Adipose tissue (tissue), 3 donors: ENCODE measurements at regions not wholly inside any gene's neighbourhood (a gene's known extent, or its start where the extent isn't known, plus 50 kb on each side); places are given as distances from the start of the nearest gene placed in this dataset.

ENCODE experiments used
- H3K27ac ChIP-seq: one replicate; pipeline ENCODE4 v1.5.1; 2013; ENCODE audit warnings: low read depth, low read length
- WGBS, 3 donors: extraction: QIAGEN DNeasy Blood & Tissue Kit; methylation state at CpG; one replicate each; pipeline ENCODE4 v1.1.7; 2013; 5-methylcytosine and 5-hydroxymethylcytosine counted together
- donor health status: healthy with polysubstance abuse.
- donor health status: Bipolar disorder and iron deficiency.
- donor health status: healthy.

DNA sequence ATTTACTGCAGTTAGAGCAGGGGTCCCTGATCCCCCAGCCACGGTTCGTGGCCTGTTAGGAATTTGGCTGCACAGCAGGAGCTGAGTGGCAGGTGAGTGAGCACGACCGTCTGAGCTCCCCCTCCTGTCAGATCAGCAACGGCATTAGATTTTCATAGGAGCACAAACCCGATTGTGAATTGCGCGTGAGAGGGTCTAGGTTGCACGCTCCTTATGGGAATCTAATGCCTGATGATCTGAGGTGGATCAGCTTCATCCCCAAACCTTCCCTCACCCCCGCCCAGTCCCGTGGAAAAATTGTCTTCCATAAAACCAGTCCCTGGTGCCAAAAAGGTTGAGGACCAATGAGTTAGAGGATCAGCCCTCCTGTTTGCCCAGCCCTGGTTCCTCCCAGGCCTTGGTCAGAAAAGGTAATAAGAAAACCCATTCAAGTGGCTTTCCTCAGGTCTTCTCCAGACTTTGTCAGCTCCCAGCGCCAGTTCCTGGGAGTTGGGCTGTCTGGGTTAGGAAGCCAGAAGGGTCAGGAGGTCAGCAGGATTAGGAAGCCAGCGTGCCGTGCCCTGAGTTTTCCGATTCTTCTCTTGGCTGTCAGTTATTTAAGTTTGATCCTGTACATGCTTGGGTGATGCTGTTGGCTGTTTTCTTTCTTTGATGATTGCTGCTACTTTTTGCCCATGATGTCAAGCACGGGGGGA lies 139.9 kb upstream of the PMEPA1 start:
- 75 to 88% (median 88%) methylated on average over 16 of the region's 16 CpGs for WGBS, 3 donors
- no peak overlapping the region for H3K27ac ChIP-seq

DNA sequence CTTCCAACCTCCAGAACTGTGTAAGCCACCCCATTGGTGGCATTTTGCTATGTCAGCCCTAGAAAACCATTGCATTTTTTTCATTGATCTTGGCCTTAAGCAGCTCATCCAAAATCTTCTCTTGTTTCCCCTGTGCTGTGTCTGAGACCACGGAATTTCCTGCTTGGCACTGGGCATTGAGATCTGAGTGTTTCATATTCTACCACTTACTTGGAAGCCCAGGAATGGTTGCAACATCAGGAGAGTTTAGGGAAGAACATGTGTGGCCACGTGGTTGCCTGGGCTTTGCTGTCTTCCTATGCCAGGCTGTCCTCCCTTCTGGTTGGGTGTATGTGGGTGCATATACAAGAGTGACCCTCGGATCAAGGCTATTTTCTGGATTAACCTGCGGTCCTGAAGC lies 139.3 kb upstream of the PMEPA1 start:
- 83 to 88% (median 83%) methylated on average over 4 of the region's 4 CpGs for WGBS, 3 donors
- no peak overlapping the region for H3K27ac ChIP-seq

DNA sequence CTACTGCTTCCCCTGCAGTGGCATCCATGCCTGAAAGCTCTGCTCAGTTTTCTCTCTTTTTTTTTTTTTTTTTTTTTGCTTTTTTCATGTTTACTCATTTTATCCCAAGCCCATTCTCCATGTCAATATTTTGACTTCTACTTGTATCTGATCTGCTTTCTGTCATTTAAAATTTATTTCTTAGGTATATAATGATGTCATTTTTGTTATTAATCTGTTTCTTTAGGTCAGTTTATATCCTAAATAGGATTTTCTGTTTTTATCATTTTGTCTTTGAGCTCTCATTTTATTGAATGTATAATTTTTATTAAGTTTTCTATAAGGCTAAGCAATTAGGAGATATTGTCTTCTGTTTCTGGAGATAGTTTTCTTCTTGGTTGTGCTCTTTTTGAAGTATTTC lies 138.5 kb upstream of the PMEPA1 start:
- H3K27ac ChIP-seq: no peak overlapping the region

DNA sequence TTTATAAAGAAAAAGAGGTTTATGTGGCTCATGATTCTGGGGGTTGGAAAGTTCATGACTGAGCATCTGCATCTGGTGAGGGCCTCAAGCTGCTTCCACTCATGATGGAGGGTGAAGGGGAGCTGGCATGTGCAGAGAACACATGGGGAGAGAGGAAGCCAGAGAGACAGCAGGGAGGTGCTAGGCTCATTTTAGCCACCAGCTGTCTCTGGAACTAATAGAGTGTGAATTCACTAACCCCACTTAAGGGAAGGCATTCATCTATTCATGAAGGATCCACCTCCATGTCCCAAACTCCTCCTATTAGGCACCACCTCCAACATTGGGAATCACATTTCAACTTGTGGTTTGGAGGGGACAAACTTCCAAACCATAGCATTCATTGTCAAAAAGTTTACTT lies 137.3 kb upstream of the PMEPA1 start:
- no peak overlapping the region for H3K27ac ChIP-seq

DNA sequence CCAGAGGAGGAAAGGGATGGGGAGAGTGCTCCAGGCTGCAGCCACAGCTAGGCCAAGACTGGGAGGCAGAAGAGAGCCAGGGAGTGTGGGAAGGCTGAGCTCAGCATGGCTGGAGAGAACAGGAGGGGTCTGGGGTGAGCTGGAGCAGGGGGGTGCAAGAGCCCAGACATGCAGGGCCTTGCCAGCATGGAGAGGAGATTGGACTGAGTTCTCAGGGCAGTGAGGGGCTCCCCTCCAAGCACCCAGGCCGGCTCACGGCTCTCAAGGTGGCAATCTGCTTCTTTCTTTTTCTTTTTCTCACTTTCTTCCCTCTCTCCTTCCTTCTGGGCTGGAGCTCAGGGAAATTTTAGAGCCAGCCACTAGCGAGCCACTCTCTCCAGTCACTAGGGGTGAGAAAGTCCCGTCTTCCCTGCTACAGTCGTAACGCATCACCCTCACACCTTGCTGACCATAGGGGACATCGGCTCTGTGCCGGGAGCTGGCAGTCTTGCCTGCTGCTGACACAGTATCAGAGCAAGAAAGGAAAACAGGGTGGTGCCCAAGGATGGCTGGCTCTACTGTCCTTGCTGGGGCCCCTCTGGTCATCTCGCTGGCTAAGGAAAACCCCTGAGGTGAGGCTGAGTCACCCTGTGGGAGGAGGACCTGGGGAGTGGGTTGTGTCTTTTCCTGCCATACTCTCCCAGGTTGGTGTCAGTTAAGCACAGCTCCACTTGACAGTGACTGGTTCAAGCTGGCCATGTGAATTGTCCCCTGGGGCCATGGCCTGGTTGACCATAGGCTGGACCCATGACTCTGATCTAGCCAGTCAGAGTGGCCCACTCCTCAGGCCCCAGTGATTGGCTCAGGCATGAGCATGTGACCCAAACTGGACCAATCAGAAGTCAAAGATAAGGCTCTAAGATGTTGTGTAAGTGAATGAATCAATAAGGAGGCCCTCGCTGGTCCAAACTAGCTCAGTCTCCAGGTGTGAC lies 135.1 kb upstream of the PMEPA1 start:
- WGBS, 3 donors: 72 to 94% (median 90%) methylated on average over 10 of the region's 10 CpGs
- no peak overlapping the region for H3K27ac ChIP-seq

DNA sequence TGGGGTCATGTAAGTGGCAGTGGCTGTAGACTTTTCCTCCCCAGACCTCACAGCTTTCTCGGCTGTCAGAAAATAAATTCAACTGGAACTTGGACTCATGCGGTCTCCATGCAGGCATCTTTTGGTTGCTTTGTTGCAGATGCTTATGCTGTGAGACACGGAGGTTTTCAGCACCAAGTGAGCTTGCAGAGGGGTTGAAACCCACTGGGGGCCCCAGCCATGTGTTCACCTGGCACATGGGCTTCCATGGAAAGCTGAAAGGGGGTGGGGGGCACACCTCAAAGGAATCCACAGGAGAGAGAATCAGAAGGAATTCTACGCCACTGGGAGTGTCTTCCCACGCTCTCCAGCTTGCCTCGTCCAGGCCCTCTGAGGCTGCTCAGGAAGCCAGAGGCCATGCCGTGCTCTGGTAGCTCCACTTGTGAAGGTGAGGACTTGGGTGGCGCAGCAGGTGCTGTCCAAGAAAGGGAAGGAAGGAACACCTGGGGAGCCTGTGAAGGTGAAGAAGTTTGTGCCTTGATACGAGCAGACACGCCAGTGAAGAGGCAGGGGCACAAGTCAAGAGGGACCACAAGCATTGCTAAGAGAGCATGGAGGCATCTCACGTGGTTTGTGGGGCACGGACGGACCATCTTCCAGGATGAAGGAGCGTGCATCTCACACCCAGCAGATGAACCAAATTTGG lies 134.3 kb upstream of the PMEPA1 start:
- 75 to 93% (median 91%) methylated on average over 14 of the region's 14 CpGs for WGBS, 3 donors
- H3K27ac ChIP-seq: no peak overlapping the region

DNA sequence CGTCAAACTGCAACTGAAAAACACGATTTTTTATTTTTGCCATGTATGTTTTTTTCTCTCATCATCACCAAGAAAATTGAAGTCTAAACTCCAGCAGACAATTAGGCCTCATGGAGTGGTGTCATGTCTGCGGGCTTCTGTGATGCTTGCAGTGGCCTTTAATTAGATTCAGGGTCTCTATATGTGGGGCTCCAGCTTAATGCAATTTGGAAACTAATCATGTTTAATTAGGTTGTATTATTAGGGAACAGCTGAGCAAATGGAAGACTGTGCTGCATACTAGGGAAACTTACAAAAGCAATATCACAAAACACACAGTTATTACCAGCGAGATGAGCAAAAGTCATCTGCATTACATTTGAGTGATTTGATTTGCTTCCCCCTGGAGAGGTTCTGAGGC lies 132.9 kb upstream of the PMEPA1 start:
- no peak overlapping the region for H3K27ac ChIP-seq
- 74 to 89% (median 87%) methylated on average over 4 of the region's 4 CpGs for WGBS, 3 donors

DNA sequence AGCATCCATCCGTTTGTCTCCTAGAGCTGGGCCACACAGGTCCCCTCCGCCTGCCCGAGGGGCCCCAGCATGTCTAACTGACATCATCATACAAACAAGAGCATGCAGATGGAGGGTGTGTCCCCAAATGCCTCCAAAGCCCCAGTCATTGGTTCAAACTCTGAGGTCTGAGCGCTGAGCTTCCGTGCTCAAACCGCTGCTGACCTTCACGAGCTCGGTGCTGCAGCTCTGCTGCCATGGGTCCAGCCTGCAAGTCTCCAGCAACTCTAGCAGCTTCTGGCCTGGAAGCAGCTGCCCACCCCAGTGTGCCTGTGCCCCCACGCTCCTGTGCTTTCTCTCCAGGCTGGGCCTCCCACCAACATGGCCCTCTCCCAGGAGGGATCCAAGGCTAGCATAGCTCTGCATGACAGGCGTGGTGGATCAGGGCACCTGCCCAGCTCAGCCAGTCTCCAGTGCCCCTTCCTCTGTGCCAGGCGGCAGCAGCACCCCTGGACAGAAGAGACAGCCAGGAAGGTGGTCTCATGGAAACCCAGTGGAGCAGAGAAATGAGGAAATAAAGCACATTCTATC lies 131.6 kb upstream of the PMEPA1 start:
- no peak overlapping the region for H3K27ac ChIP-seq
- WGBS, 3 donors: 70 to 93% (median 87%) methylated on average over 11 of the region's 11 CpGs

DNA sequence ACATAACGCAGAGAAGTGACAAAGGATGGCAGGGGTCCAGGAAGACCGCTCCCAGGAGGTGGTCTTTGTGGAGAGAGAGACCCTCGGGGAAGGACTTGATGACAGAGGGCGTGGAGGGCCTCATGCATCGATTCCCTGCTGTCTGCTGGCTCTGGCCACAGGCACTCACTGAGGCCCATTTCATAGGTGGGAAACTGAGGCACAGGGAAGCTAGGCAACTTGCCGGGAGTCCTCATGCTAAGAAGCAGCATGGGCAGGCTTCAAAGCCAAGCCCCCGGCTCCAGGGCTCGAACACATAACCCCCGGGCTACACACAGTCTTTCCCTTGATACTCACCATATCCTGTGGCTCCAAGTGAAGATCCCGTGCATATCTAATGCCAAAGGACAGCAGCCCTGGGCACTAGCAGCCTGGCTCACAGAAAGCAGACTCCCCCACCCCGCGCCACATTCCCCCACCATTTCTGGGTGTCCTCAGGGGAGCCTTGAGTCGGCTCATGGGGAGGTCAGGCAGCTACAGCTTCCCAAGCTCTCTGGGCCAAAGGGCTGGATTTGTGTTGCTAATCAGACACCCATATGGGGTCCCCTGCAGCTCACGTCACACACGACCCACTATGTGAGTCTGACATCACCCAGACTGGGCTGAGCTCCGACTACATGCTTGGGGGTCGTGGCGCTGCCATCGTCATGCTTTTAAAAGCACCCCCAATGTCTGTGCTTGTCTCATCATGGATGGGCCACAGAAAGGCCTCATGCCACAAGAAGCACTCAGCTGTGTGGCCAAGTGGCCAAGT lies 130.9 kb upstream of the PMEPA1 start:
- whole genome bisulfite sequencing, 3 donors: 82 to 88% (median 88%) methylated on average over 19 of the region's 19 CpGs
- no peak overlapping the region for H3K27ac ChIP-seq

DNA sequence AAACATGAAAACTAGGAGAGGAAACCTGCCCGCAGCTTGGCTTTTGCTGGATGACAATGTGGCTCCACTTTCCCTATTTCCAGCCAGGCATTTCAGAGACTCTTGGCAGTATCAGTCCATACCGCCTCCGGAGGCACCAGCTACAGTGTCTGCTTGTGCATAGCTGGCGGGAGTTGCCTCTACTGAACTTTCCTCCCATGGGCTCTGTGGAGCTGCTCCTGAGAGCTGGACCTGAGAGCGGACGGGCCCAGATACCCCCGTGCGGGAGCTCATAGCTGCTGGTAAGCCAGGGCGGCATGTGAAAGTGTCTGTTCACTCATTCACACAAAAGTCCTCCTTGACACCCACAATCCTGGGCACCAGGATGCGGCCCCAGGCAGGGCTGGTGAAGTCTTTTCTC lies 130.3 kb upstream of the PMEPA1 start:
- 78 to 90% (median 80%) methylated on average over 10 of the region's 10 CpGs for WGBS, 3 donors
- no peak overlapping the region for H3K27ac ChIP-seq

DNA sequence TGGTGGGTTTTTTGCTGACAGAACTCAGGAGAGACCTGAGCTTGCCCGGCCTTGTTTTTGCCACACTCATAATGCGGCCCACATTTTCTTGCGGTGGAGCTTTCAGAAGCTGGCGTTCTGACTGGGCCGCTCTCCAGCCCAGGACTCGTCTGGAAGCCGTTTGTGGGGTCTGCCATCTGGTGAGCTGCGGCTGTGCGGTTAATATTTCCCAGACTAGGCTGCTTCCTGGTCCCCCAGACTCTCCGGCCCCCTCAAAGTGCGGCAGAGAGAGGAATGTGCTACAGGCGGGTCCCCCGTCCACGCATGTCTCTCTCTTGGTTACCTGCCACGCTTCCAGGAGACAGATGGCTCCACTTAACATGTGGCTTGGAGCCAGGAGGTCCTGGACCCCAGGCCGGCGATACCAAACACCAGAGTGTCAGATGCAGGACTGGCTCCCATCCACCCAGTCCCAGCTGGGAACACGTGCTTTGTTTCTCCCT lies 128.9 kb upstream of the PMEPA1 start:
- 47 to 82% (median 80%) methylated on average over 18 of the region's 18 CpGs for WGBS, 3 donors

DNA sequence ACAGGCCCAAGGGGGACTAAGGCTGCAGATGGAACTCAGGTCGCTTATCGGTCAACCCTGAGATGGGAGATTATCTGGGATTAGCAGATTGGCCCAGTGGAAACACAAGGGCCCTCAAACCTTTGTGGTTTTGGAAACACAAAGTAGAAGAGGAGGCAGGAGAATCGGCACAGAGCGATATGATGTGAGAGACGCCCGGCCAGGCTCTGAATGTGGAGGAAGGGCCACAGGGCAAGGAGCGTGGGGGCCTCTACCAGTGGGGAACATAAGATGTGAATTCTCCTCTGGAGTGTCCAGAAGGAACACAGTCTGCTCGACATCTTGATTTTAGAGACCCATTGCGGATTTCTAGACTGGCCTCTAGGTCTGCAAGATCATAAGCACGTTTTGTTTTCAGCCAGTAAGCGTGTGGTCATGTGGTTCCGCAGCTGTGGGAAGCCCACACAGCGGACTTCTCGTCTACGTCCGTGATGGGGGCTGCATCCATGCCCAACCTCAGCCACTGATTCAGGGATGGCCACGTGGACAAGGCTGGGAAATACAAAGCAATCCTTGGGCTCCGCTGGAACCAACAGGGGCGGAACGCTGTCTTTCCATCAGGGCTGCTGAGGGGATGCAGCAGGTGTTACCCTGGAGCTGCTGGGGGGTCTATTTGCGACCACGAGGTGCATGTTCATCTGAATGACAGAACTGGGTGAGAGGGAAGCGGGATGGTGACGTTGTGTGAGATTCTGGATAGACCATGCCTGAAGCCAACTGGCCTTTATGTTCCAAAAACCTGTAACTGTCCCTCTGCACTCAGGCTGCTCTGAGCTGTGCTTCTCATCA lies 127.6 kb upstream of the PMEPA1 start:
- WGBS, 3 donors: 85 to 94% (median 93%) methylated on average over 24 of the region's 24 CpGs
- H3K27ac ChIP-seq: no peak overlapping the region

More for the DNA sequence above, 128.9 kb upstream of the PMEPA1 start:
- no peak overlapping the region for H3K27ac ChIP-seq

DNA sequence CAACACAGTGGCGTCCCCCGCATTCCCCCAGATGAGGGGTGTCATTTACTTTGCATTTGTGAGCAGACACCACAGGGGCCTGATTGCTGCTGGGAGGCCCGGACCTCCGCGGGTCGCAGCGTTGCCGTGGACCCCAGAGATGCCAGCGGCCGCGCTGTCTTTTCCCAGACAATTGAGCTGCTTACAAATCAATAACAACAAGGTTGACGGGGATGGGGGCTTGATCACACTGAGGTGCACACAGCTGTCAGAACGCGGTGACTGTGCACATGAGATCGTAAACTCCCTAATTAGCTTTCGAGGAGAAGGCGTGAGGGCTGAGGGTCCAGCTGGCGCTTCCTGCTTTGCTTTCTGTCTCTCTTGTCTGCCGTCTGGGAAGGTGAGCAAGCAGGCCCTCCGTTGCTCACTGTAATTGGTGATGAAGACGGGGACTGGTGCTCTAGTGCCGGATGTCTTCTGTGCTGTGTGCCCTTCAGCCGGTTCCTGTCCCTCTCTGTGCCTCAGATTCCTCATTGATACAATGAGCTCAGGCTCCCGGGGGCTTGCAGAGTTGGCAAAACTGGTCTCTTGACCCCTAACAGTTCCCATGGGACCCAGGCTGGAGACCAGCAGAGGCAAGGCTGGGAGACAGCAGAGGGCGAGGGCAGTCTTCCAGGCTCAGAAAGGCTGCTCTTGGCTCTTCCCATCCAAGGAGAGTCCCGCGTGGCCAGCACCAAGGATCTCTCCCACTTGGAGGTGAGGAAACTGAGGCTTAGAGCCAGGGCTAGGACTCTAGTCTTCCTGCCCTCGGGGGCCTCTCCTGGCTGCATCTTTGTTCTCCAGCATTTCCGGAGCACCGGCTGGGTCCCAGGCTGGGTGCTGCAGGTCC lies 126.0 kb upstream of the PMEPA1 start:
- 47 to 84% (median 74%) methylated on average over 30 of the region's 30 CpGs for WGBS, 3 donors
- H3K27ac ChIP-seq: no peak overlapping the region

DNA sequence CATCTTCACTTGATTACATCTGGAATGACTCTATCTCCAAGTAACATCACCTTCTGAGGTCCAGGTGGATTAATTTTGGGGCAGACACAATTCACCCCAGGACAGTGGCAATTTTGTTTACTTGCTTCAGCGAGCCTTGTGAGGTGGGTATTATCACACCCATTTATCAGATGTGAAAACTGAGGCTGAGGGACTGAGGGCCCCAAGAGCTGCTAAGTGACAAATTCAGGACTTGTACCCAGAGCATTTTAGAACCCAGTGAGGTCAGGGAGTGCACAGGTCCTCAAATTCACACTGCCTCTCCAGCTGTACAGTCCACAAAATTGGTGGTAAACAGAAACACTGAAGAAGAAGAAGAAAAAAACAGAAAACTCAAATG lies 125.2 kb upstream of the PMEPA1 start:
- no peak overlapping the region for H3K27ac ChIP-seq
- 84 to 100% (median 93%) methylated on average over 1 of the region's 1 CpG for WGBS, 3 donors

DNA sequence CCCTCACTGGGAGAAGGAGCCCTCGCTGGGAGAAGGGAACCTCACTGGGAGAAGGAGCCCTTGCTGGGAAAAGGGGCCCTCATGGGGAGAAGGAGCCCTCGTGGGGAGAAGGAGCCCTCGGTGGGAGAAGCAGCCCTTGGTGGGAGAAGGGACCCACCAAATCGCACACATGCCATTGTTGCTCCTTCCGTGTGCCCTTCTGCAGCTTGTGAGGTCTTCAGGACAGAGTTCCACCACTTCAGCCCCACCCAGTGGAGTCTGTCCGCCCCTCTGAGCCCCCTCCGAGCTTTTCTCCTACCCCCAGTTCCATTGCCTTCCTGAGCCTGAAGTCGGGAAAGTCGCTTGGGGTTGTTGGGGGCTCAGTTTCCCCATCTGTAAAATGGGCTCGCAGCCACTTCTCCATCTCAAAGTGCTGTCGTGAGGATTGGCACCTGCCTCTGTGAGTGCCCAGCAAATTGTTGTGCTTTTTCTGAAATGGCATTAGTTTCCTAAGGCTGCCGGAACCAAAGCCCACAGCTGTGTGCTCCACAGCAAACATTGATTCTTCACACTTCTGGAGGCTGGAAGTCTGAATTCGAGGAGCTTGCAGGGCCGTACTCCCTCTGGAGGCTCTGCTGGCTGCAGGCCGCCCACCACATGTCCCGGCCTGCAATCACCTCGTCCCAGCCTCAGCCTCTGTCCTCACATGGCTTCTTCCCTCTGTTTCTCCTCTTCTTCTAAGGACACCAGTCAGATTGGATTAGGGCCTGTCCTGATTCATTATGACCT lies 124.7 kb upstream of the PMEPA1 start:
- 82 to 86% (median 82%) methylated on average over 17 of the region's 17 CpGs for WGBS, 3 donors
- no peak overlapping the region for H3K27ac ChIP-seq
